MCF 10A (cell line): ENCODE measurements at regions not wholly inside any gene's neighbourhood (a gene's known extent, or its start where the extent isn't known, plus 50 kb on each side); places are given as distances from the start of the nearest gene placed in this dataset.
"Not testable (repeated sequence)": the region's sequence is repeated elsewhere in the genome, so short reads cannot be mapped to it uniquely, and the experiment has no call there.

Experiments used
- BruUV-seq: library from RNA; stranded (reverse); fragments of 400-500 nt; replicated peaks from 2 replicates; lab custom pipeline; 2021; lab: Mats Ljungman, UMichigan
- CTCF ChIA-PET: fragments of 300-600 bp; sonication (Branson Sonifier 250); formaldehyde crosslinking; extraction: SDS; loops from one replicate; lab custom pipeline; 2021; ENCODE audit warnings: antibody characterized with exemption, inconsistent platforms; lab: Yijun Ruan, JAX
- POLR2A ChIA-PET: fragments of 300-600, 350-650 bp; sonication (Branson Sonifier 250); formaldehyde crosslinking; extraction: SDS; loops from one replicate; lab custom pipeline; 2020; ENCODE audit warnings: antibody characterized with exemption, inconsistent platforms; lab: Yijun Ruan, JAX
- DNase-seq: peaks from one replicate; pipeline ENCODE4 v3.0.0-alpha.2; 2018; ENCODE audit not compliant: unreplicated experiment
- H3K27ac Mint-ChIP-seq: one replicate; pipeline ENCODE4 v1.8.0; 2022; ENCODE audit warnings: mild to moderate bottlenecking, low read depth, mixed read lengths; ENCODE audit not compliant: unreplicated experiment
- H3K27me3 Mint-ChIP-seq: one replicate; pipeline ENCODE4 v1.8.0; 2022; ENCODE audit warnings: mixed read lengths; ENCODE audit not compliant: insufficient read depth, unreplicated experiment
- H3K36me3 Mint-ChIP-seq: one replicate; pipeline ENCODE4 v1.8.0; 2022; ENCODE audit warnings: mild to moderate bottlenecking, moderate library complexity, mixed read lengths; ENCODE audit not compliant: insufficient read depth, unreplicated experiment
- H3K4me1 Mint-ChIP-seq: one replicate; pipeline ENCODE4 v1.8.0; 2022; ENCODE audit warnings: mixed read lengths; ENCODE audit not compliant: insufficient read depth, unreplicated experiment
- H3K4me3 Mint-ChIP-seq: one replicate; pipeline ENCODE4 v1.8.0; 2022; ENCODE audit warnings: mild to moderate bottlenecking, moderate library complexity, mixed read lengths; ENCODE audit not compliant: unreplicated experiment
- H3K9me3 Mint-ChIP-seq: one replicate; pipeline ENCODE4 v1.8.0; 2022; ENCODE audit warnings: mixed read lengths; ENCODE audit not compliant: unreplicated experiment
- intact Hi-C: fragments of 100-400 bp; cut with micrococcal nuclease; formaldehyde crosslinking; loops from 2 replicates; pipeline ENCODE4 v1.14.1; 2022

DNA sequence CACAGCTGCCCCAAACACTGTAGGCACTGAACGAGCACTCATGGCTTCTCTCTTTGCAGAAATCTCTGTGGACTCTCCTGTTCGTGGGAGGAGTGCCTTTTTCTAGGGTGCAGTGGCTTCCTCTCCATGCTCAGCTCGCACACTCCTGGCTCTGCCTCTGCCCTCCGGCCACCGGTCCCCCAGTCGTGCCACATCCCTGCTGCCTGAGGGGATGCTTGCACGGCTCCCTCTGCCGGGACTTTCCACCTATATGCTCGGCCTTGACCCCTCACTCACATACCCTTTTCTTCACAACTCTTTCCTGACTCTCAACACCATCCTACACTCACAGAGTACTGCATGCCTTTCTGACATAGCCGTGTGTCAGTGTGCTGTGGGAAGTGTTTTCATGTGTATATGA is 845.6 kb upstream of the TPTE start:
- H3K36me3 Mint-ChIP-seq, CTCF ChIA-PET, POLR2A ChIA-PET, H3K4me1 Mint-ChIP-seq, DNase-seq, H3K27ac Mint-ChIP-seq, intact Hi-C loops, H3K4me3 Mint-ChIP-seq, BruUV-seq, H3K27me3 Mint-ChIP-seq, H3K9me3 Mint-ChIP-seq: not testable (repeated sequence)

DNA sequence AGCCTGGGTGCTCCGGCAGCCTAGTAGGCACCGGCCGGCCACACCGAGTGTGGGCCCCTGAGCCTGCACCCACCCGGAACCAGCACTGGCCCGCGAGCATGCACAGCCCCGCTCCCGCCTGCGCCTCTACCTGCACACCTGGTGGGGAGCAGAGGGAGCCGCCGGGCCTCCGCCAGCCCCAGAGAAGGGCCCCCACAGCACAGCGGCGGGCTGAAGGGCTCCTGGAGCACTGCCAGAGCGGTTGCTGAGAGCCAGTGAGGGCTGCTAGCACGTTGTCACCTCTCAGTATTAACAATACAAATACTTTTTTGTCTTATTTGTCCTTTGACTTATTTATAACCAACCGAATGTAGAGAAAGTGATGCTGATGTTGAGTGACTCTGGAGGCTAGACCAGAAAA is 842.4 kb upstream of the TPTE start:
- H3K9me3 Mint-ChIP-seq, H3K4me3 Mint-ChIP-seq, H3K36me3 Mint-ChIP-seq, BruUV-seq, H3K4me1 Mint-ChIP-seq, DNase-seq, POLR2A ChIA-PET, H3K27ac Mint-ChIP-seq, H3K27me3 Mint-ChIP-seq, CTCF ChIA-PET, intact Hi-C loops: not testable (repeated sequence)

DNA sequence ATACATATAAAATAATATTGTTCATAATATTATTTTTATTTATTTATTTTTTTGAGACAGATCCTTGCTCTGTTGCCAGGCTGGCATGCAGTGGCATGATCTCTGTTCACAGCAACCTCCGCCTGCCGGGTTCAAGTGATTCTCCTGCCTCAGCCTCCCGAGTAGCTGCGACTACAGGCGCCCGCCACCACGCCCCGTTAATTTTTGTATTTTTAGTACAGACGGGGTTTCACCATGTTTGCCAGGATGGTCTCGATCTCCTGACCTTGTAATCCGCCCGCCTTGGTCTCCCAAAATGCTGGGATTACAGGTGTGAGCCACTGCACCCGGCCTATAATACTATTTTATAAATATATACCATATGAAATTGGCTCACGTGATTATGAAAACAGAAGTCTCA is 832.4 kb upstream of the TPTE start:
- DNase-seq, H3K4me3 Mint-ChIP-seq, H3K27ac Mint-ChIP-seq, POLR2A ChIA-PET, BruUV-seq, intact Hi-C loops, H3K36me3 Mint-ChIP-seq, H3K27me3 Mint-ChIP-seq, H3K9me3 Mint-ChIP-seq, CTCF ChIA-PET, H3K4me1 Mint-ChIP-seq: not testable (repeated sequence)

DNA sequence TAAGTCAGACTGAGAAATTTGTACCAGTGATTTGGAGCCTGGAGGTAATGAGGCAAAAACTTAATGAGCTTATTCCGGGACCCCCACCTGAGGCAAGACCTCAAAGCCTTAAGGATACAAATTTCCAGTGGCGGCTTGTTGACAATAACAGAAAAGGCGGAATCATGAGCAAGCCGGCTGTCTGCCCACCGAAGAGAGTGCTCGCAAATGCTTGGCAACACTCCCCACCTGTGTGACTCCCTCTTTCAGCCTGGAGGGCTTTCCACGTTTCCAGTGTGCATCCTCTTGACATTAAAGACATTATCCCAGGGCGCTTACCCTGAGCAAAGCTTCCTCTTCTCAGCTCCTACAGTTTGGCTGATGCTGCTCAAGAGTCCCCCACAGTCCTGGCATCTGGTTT is 830.4 kb upstream of the TPTE start:
- DNase-seq, H3K27me3 Mint-ChIP-seq, POLR2A ChIA-PET, intact Hi-C loops, H3K4me1 Mint-ChIP-seq, H3K36me3 Mint-ChIP-seq, CTCF ChIA-PET, BruUV-seq, H3K27ac Mint-ChIP-seq, H3K4me3 Mint-ChIP-seq, H3K9me3 Mint-ChIP-seq: not testable (repeated sequence)

DNA sequence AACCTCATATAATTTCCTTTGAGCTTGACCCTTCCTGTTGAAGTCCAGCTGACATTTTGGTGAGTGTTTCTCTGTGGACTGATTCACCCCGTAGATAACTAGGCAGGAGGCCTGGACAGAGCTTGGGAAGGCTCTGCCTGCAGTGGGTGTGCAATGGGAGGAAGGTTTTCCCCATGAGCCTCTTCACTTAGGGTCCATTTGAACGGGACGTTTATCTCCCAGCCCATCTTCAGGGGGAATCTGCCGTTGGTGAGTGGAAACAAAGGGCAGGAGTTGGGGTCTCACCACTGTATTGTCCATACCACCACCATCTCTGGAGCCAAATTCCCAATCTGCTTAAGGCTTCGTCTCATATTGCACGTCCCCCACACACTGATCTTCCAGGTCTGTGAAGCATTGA is 825.6 kb upstream of the TPTE start:
- H3K27ac Mint-ChIP-seq, DNase-seq, intact Hi-C loops, H3K4me1 Mint-ChIP-seq, H3K27me3 Mint-ChIP-seq, H3K4me3 Mint-ChIP-seq, BruUV-seq, H3K9me3 Mint-ChIP-seq, H3K36me3 Mint-ChIP-seq, POLR2A ChIA-PET: not testable (repeated sequence)
- CTCF ChIA-PET = interaction anchor here (0.6 kb wide), 1 partner anchor 405 kb away, joined by 3 read pairs; no protein-coding TSS in a partner anchor

DNA sequence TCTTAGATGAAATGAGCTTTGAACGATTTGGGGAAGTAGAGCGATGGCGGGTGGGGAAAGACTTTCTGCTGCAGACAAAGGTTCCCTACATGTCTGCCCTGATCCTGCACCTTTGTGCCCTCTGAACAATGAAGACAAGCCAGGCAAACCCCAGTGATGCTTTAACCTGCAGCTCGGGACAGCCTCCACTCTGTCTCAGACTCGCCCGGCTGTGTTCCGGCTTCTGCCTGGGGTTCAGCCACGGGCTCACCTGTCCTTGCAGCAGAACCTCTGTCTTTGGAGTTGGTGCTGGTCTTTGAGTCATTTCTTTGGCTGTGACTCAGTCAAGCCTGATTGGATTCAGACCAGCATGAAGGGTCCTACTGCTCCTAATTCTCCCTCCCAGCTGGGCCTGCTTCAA is 823.6 kb upstream of the TPTE start:
- H3K4me3 Mint-ChIP-seq, CTCF ChIA-PET, H3K36me3 Mint-ChIP-seq, POLR2A ChIA-PET, H3K4me1 Mint-ChIP-seq, H3K27me3 Mint-ChIP-seq, DNase-seq, H3K27ac Mint-ChIP-seq, H3K9me3 Mint-ChIP-seq, intact Hi-C loops, BruUV-seq: not testable (repeated sequence)

DNA sequence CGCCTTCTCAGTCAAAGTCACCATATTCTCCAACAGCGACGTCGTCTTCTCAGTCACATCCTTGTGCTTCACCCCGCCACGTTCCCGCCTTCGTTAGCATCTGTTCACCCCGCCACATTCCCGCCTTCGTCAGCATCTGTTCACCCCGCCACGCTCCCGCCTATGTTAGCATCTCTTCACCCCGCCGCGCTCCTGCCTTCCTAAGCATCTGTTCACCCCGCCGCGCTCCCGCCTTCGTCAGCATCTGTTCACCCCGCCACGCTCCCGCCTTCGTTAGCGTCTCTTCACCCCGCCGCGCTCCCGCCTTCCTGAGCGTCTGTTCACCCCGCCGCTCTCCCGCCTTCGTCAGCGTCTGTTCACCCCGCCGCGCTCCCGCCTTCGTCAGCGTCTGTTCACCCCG is 816.4 kb upstream of the TPTE start:
- peaks cover 14% of the 10 kb centered on the region for H3K9me3 Mint-ChIP-seq
- H3K4me1 Mint-ChIP-seq, POLR2A ChIA-PET, CTCF ChIA-PET, BruUV-seq, H3K27ac Mint-ChIP-seq, intact Hi-C loops, H3K36me3 Mint-ChIP-seq, H3K4me3 Mint-ChIP-seq, DNase-seq, H3K27me3 Mint-ChIP-seq: not testable (repeated sequence)

DNA sequence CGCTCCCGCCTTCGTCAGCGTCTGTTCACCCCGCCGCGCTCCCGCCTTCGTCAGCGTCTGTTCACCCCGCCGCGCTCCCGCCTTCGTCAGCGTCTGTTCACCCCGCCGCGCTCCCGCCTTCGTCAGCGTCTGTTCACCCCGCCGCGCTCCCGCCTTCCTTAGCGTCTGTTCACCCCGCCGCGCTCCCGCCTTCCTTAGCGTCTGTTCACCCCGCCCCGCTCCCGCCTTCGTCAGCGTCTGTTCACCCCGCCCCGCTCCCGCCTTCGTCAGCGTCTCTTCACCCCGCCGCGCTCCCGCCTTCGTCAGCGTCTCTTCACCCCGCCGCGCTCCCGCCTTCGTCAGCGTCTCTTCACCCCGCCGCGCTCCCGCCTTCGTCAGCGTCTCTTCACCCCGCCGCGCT is 815.9 kb upstream of the TPTE start:
- POLR2A ChIA-PET, BruUV-seq, intact Hi-C loops, H3K36me3 Mint-ChIP-seq, H3K4me1 Mint-ChIP-seq, CTCF ChIA-PET, DNase-seq, H3K27me3 Mint-ChIP-seq, H3K27ac Mint-ChIP-seq, H3K4me3 Mint-ChIP-seq: not testable (repeated sequence)
- H3K9me3 Mint-ChIP-seq = peaks cover 14% of the 10 kb centered on the region

DNA sequence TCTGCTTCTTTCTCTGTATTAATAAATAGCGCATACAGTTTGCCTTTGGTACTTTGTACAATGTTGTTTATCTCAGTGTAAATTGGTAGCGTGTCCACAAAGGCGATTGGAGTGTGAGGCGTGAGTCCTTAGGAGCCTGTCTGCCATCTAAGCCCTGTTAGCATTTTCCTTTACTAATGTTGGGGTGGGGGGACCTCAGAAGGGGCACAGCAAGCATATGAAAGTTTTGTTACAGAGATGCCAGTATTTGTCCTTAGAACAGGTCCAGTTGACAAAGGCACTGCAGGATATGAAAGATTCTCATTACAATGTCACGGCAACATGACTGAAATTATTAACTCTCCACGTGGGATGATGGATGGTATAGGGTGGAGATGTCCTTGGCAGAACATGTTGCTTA is 796.8 kb upstream of the TPTE start:
- not testable (repeated sequence) for H3K4me1 Mint-ChIP-seq

DNA sequence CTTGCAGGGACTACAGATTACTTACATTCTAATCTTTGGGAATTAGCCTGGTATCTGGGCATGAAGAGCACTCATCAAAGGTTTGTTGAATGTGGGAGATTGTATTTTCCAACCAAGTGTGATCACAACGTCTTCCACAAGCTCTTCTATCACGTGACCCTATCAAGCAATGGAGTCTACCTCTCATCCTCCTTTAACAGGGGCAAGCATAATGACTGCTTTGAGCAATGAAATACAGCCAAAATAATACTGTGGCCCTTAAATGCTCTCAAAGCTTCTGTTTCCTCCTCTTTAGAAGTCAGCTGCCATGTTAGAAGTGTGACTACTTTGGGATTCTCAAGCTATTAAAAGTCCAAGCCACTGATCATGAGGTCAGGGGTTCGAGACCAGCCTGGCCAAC is 794.2 kb upstream of the TPTE start:
- DNase-seq, CTCF ChIA-PET, H3K4me3 Mint-ChIP-seq, H3K27ac Mint-ChIP-seq, H3K36me3 Mint-ChIP-seq, intact Hi-C loops, BruUV-seq, H3K27me3 Mint-ChIP-seq, H3K4me1 Mint-ChIP-seq, POLR2A ChIA-PET: not testable (repeated sequence)
- H3K9me3 Mint-ChIP-seq = peaks cover 17% of the 10 kb centered on the region

More for the DNA sequence above, 796.8 kb upstream of the TPTE start:
- H3K27ac Mint-ChIP-seq, DNase-seq, BruUV-seq, H3K27me3 Mint-ChIP-seq, H3K36me3 Mint-ChIP-seq, H3K4me3 Mint-ChIP-seq, intact Hi-C loops, CTCF ChIA-PET, POLR2A ChIA-PET: not testable (repeated sequence)
- H3K9me3 Mint-ChIP-seq = peaks cover 17% of the 10 kb centered on the region
